Islet of Langerhans (tissue), 1 donor: ENCODE measurements at regions not wholly inside any gene's neighbourhood (a gene's known extent, or its start where the extent isn't known, plus 50 kb on each side); places are given as distances from the start of the nearest gene placed in this dataset.
"Not testable (repeated sequence)": the region's sequence is repeated elsewhere in the genome, so short reads cannot be mapped to it uniquely, and the experiment has no call there.

Experiments
- FAIRE-seq: peaks from one replicate; lab custom pipeline; 2011; peaks lifted over from hg19 to GRCh38; lab: Jason Lieb, UNC

DNA sequence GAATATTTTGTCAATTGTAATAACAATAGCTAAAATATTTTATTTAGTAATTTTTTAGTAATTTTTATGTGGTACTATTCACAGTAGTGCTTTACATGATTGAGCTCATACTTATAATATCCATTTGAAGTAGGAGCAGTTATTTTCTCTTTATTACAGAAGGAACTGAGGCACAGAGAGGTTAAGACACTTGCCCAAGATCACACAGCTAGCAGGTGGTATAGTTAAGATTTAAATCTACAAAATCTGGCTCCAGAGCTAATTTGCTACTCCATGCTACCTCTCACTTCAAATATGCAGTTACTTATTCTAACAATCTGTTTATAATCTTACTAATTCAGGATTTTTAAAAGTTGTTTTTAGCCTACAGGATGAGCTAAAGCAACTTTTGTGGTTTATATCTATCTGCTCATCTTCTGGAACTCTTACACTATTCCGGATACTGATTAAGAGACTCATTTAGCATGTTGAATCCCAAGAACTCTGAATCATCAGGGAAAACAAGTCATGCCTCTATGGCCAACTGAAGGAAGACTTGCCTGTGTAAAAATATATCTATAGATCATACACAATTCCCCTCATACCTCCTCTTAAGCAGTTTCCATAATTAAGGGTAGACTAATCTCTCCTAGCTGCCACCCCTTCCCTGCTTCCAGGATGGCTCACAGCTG is 324.2 kb downstream of the UBE3D start:
- no peak for FAIRE-seq

GRCh38 chr6:82741996-82742385 is 323.6 kb downstream of the UBE3D start:
- FAIRE-seq = no peak

GRCh38 chr6:82744286-82745015 is 321.2 kb downstream of the UBE3D start:
- FAIRE-seq = no peak

DNA sequence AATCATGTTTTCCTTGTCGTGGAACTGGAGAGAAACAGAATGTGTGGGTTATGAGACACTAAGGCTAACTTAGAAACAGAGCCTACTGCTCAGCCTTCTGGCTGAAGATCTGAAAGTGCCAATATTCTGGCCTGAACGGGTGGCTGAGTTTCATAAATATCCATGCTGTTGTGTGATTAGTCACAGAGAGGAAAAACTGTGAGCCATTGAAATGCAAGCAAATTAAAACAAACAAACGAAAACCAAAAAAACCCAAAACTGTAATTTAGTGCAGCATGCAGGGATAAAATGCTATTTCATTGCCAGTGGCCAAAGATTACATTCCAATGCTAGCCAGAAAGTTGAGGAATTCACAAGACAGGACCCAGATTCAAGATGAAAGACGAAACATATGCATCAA is 315.1 kb downstream of the UBE3D start:
- no peak for FAIRE-seq

DNA sequence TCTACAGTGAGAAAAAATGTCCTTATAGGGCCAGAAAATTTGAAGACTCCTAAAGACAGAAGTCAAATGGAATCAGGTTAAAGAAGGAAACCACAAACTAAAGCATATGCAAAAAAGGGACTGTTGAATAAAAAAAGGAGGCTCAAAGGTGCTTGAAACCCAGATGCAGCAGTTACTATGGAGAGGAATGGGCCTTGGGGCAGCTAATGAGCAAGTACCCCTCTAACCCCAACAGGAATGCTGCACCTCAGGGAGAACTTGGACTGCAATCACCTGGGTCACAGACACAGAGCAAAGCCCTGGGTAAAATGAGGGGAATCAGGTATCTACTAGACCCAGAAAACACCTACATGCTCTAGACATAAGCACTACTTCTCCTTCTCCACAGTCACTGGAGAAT is 313.9 kb downstream of the UBE3D start:
- no peak for FAIRE-seq

- no peak for FAIRE-seq
These were observed 303.8 kb downstream of the UBE3D start for GRCh38 chr6:82761674-82762345.

DNA sequence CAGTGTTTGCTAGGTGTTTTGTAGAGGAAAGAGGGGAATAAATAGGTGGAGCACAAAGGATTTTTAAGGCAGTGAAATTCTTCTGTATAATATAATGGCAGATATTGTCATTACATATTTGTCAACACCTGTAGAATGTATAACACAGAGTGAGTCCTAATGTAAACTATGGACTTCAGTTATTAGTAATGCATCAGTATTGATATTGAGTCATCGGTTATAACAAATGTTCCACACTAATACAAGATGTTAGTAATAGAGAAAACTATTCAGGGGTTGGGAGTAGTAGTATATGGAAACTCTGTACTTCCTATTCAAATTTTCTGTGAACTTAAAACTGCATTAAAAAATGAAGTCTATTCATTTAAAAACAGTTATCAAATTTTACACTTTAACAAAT is 299.2 kb downstream of the UBE3D start:
- FAIRE-seq = no peak

DNA sequence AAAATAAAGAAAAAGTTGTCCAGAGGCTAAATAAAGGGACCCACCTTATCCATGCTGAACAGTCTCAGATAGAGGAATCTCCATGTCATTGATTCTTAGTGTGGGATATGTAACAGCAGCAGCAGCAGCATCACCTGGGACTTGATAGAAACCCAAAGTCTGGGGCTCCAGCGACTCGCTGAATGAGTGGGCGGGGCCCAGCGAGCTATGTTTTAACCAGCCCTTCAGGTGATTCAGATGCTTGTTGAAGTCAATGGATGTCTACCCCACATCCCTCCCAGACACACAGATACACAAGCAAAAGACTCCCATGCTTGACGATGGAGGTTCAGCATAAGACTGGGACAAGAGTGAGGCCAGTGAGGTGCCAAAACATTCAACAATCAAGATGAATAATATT is 298.6 kb downstream of the UBE3D start:
- no peak for FAIRE-seq

DNA sequence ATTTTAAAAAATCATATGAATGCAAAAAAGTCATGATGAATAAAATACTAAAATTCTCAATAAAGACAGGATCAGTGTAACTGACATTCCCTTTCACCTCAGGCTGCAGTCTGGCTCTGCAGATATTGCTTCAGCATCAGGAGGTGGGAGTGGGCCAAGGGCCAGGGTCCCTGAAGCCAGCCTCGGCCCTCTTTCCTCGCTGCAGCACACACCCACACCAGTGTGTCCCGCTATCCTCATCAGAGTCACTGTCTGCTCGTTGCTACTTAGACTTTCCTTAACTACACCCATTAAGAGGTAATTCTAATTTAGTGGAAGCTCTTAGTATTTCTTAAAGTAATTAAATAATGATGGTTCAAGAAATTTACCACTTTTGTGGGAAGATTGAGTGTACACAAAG is 298.2 kb downstream of the UBE3D start:
- no peak for FAIRE-seq

GRCh38 chr6:82772851-82773717 is 292.6 kb downstream of the UBE3D start:
- no peak for FAIRE-seq

DNA sequence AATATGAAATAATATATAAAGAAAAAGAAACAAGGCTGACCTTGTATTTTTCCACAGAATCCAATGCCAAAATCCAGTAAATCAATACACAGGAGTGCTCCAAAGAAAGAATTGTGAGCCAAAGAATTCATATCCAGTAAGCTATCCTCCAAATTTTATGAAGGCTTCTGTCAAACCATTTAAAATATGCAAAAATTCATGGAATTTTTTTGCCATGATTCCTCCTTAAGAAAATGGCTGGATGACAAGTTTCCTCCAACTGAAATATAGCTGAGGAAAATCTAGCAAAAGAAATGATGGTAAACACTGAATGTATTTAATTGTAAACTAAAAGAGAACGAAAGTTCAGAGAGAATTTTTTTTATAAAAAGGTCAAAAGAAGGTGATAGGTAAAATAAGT is 290.3 kb downstream of the UBE3D start:
- no peak for FAIRE-seq

DNA sequence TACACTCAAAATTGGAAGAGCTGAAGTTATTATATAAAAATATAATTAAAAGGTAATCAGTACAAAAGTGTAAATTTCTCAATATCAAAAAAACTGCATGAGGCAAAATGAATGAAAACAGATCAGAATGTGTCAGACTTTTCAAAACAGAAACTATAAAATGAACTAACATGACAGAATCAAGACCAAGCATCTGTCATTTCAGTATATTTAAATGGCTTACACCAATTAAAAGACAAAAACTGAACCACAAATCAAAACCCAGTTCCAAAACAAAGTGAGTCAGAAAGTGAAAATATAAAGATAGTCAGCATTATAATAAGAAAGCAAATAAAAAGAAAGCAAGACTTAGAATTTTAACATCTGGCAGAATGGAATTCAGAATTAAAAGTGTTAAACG is 289.7 kb downstream of the UBE3D start:
- FAIRE-seq = no peak

DNA sequence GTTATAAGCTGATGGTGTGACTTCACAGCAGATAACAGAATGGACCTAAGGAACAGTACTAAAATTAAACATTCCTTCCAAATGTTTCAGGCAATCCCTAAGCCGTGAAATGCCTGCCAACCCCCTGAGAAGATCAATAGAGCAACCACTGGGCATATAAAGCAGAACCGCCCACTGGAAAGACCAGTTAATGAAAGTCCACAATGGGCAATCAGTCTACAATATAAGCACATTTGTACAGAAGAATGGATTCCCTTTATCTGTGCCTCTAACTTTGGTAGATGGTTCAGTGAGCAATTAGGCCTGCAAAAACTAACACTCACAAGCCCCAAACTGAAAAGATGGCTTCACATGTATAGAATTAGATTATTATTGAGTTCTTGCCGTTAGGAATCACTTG is 286.6 kb downstream of the UBE3D start:
- FAIRE-seq = no peak

DNA sequence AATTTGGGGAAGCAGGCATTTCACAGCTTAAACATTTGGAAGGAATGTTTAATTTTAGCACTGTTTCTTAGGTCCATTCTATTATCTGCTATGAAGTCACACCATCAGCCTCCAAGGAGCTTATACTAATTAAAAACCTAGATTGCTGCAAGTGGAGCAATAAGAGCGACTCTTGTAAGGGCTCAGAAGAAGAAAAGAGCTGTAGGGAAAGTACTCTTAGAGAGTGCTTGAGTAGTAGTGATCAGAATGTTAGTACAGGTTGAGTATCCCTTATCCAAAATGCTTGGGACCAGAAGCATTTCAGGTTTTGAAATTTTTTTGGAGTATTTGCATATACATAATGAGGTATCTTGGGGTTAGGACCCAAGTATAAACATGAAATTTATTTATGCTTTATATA is 285.3 kb downstream of the UBE3D start:
- no peak for FAIRE-seq

DNA sequence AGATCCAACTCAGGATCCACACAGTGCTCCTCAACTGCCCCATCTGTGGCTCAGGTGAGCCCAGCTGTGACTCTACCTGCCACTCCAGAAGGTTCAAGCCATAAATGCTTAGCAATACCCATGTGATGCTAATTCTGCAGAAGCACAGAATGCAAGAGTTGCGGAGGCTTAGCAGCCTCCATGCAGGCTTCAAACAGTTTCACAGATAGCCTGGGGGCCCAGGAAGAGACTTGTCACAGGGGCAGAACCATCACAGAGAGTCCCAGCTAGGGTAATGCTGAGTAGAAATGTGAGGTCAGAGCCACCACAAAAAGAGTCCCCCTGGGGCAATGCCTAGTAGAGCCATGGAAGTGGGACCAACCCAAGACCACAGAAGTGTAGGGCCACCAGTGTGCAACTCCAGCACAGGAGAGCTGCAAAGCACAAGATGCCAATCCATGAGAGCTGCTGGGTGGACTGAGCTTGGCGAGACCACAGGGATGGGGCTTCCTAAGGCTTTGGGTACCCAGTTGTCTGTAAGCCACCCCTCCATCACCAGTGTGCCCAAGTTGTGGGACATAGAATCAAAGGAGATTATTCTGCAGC is 283.9 kb downstream of the UBE3D start:
- no peak for FAIRE-seq

DNA sequence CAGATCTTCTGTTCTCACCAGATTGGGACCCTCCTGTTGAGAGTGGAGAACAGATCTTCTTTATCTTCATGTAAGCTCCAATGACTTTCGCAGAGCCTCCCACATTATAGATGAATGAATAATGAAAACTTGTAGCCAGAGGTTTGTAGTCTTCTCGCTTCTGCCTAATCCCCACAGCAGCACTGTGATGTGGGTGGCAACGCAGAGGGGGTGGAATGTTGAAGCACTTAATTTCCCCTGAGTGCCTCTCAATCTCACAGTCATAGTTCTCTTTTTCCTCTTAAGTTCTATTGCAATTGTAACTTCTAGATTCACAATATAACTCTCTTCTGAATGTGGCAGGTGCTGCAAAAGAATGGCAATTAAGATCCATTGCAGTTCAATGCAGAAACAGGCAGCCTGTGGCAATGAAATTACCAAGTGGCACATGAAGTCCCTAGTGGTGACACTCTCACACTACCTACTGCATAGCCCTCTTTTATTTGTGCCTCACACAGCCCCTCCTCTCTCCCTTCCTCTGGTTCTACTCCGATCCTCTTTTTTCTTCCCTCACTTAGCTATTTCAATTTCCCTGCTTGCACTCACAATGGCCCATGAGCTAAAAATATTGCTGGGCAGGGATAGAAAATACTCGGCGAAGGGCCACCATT is 281.9 kb downstream of the UBE3D start:
- no peak for FAIRE-seq

- no peak for FAIRE-seq
These were observed 280.4 kb downstream of the UBE3D start for GRCh38 chr6:82785206-82785605.

DNA sequence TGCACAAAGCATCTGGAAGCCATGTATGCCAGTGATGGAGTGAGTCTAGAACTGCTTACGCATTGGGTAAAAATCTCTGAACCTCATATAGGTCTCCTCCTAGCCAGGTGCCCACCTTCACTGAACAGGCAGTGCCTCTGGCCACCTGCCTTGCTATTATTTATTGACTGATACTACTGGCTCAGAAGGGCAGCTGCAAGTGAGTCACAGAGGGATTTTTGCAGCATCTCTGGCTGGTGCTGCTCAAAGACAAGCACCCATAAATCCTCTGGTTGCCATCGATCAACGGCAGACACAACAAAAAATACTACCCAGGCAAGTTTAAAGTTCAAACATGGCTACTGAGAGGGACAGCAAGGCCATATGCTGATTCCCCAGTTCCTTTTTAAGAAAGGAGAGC is 279.4 kb downstream of the UBE3D start:
- no peak for FAIRE-seq

- no peak for FAIRE-seq
These were observed 269.7 kb downstream of the UBE3D start for GRCh38 chr6:82795940-82796339.

- FAIRE-seq = no peak
These were observed 264.6 kb downstream of the UBE3D start for GRCh38 chr6:82801083-82801482.

- not testable (repeated sequence) for FAIRE-seq
These were observed 249.4 kb downstream of the UBE3D start for GRCh38 chr6:82816243-82816642.

- FAIRE-seq = no peak
These were observed 246.9 kb downstream of the UBE3D start for GRCh38 chr6:82818727-82819126.
